ENCODE measurements at regions not wholly inside any gene's neighbourhood (a gene's known extent, or its start where the extent isn't known, plus 50 kb on each side); places are given as distances from the start of the nearest gene placed in this dataset.
A peak's percentile ranks its signal among the peaks of the same experiment; 100 is the strongest.
"Not testable (repeated sequence)": the region's sequence is repeated elsewhere in the genome, so short reads cannot be mapped to it uniquely, and the experiment has no call there.

DNA sequence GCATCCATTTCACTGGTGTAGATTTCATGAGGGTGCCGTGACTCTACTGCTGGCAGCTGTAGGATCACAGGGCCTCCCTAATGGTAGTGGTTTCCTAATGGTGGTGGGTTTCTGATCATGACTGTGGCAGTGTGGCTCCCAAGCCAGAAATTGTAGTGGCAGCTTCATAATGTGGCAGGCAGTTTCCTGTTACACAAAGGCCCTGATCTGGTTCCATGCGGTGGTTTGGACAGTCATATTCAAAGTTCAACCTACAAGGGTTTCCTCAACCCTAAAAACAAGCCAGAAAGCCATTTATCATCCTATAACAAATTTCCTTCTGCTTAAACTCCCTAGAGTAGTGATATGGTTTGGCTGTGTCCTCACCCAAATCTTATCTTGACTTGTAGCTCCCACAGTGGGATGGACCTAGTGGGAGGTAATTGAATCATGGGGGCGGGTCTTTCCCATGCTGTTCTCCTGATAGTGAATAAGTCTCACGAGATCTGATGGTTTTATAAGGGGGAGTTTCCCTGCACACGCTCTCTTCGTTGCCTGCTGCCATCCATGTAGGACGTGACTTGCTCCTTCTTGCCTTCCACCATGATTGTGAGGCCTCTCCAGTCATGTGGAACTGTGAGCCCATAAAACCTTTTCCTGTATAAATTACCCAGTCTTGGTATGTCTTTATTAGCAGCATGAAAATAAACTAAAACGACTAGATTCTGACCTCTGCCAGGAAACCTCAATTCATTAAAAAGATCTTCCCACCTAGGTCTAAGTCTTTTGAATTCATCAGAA lies 257.1 kb downstream of the EFCAB11 start:
- DNase-seq (ENCODE audit: low read depth in 2 of 2): no peak

DNA sequence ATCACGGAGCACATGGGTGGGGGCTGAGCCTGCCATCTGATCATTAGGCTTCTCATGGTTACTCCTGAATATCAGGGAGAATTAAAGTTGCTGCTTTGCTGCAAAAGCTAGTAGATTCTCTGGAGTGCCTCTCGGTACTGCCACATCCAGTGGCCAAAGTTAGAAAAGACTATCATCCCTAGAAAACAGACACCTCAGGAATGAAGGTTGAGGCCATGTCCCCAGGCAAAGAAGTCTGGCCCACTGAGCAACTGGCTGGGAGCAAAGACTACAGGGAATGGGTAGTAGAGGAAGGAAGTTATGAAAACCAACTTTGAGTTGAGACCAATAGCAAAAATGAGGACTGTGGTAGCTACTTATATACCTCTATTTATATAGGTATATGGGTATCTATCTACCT lies 258.7 kb downstream of the EFCAB11 start:
- DNase-seq (ENCODE audit: low read depth in 2 of 2): no peak

DNA sequence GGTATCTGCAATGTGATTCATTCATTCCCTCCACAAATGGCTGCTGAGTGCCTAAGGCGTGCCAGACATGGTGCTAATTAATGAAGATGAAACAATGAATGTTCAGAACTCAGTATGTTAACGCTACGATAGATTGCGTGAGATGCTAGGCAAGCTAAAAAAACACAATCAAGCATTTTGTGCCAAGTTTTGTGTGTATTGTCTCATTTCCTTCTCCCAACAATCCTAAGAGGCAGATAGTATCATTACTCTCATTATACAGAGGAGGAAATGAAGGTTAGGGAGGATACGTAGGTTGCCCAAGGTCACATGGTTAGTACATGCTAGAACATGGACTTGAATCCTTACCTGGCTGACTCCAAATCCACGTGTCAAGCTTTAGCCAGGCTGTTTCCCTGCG lies 264.4 kb downstream of the EFCAB11 start:
- no peak for DNase-seq (ENCODE audit: low read depth in 2 of 2)

DNA sequence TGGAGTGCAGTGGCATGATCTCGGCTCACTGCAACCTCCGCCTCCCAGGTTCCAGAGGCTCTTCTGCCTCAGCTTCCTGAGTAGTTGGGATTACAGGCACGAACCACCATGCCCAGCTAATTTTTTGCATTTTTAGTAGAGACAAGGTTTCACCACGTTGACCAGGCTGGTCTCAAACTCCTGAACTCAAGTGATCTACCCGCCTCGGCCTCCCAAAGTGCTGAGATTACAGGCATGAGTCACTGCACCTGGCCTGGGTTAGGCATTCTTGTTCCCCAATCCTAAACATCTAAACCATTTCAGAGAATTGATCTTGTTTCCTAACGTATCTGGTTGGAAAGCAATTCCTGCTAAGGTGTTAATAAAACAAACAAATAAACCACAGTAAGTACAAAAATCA lies 264.8 kb downstream of the EFCAB11 start:
- DNase-seq (ENCODE audit: low read depth in 2 of 2): not testable (repeated sequence)

DNA sequence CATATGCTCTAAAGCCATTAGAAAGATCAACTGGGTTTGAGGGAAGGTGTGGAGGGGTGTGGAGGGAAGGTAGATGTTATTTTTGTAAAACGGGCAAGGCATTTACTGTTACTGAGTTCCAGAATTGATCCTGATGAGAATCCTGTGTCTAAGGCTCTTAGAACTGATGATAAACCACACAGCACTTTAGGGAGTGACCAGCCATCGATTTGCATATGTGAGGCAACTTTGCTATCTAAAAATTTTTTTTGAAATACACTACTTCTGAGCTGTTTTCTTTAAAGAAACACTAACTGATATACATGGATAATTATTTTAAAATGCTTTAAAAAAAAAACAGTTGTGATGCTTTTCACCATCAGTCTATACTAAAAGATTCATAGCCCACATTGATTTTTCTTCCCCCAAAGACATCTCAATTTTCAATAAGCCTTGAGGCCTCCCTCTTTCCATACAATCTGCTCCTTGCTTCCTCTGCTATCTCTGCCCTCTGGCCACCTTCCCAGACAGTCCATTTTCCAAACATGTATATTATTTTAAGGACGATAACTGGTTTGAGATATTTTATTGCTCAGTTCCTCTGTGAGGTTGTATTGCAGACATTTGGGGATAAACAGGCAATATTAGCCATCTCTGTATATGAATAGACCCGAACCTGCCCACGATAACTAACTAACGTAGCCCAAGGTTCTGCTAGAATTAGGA lies 265.9 kb downstream of the EFCAB11 start:
- no peak for DNase-seq (ENCODE audit: low read depth in 2 of 2)

DNA sequence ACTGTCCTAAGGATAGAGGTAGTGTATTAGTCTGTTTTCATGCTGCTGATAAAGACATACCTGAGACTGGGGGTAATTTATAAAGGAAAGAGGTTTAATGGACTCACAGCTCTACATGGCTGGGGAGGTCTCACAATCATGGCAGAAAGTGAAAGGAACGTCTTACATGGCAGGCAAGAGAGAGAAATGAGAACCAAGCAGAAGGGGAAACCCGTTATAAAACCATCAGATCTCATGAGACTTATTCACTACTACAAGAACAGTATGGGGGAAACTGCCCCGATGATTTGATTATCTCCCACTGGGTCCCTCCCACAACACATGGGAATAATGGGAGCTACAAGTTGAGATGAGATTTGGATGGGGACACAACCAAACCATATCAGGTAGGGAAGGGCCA lies 267.4 kb downstream of the EFCAB11 start:
- DNase-seq (ENCODE audit: low read depth in 2 of 2): not testable (repeated sequence)

DNA sequence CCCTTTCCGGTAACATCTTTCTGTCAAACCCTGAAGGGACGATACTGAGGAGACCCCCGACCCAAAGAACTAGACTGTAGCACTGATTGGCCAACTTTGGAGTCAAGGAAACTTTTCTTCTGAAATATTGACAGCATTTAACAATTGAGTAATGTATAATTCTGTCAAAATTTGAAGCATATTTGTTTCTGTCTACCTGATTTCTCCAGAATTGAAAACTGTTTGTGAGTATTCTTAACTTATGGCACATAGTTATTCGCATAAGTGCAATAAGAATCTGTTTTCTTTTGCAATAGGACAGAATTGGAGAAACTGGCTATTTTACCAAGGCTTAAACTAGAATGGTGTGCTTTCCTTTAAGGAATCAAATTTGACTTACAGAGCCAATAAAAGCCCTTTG lies 267.1 kb upstream of the FOXN3 start:
- no peak for DNase-seq (ENCODE audit: low read depth in 2 of 2)

DNA sequence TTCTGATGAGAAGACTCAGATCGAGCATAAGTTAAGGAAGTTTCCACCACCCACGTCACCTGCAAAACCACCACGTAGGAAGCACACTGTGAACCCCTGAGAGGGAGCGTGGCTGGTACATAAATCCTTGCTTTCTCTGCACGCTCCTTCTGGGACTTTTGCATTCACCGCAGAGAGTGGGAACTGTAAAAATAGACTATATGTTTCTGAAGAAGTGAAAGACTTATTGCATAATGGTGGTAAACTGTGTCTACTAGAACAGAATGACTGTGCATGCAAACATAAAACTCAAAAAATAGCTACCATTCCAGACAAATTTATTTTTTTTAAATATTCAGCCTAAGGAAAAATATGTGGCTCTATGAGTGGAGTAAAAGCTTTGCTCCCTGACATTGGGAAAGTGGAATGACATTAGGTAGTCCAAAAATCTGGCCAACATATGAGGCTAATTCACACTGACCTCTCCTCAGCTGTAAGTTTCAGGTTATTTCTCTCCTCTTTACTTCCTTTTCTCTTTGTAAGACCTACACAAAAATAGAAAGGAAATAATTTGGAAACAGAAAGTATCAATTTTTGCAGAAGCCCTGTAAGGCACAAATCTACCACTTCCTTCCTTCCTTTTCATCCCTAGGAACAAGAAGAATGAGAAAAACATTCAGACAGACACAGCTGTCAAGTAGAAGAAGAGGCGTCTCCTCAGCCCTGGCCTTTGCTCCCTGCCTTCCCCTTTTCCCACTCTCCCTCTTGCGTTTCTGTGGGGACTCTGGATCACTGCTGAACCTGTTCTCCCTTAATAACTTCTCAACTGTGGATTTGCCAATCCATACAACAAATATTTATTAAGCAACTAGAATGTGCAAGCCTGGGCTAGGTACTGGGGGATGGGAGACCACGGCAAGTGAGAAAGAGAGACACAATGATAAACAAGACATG lies 264.3 kb upstream of the FOXN3 start:
- DNase-seq (ENCODE audit: low read depth in 2 of 2): peak in 1 of 2 donors; percentile 5

DNA sequence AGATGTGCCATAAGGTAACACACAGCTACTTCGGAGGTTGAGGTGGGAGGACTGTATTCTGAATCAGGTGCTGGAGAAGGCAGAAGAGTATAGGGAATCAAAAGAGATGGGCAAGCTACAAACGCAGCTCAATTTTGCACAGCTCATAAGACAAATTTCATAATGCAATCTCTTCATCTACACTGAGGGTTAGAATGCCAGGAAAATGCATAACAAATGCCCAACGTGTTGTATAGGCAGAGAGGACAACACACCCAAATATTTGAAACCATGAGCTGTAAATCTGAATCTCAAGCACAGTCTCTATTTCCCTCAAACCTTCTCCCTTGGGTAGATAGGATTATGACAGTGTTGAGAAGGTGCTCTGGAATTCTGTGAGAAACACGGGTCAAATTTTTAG lies 263.1 kb upstream of the FOXN3 start:
- no peak for DNase-seq (ENCODE audit: low read depth in 2 of 2)

DNA sequence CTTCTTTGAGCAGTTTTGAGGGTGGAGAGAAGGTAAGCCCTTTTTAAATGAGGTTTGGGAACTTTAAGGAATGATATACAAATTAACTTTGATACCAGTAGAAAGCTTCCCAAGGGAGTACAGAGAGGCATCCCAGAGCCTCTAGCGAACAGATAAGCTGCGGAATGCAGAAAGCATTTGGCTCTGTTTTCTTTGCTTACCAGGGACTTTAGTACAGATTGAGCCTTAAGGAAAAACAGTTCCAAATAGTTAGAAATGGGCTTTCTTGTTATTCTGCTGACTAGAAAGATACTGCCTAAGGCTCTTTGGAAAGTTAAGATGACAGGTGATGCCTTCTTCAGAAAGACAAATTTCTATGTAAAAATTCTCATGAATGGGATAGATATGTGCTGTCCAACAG lies 261.7 kb upstream of the FOXN3 start:
- no peak for DNase-seq (ENCODE audit: low read depth in 2 of 2)

DNA sequence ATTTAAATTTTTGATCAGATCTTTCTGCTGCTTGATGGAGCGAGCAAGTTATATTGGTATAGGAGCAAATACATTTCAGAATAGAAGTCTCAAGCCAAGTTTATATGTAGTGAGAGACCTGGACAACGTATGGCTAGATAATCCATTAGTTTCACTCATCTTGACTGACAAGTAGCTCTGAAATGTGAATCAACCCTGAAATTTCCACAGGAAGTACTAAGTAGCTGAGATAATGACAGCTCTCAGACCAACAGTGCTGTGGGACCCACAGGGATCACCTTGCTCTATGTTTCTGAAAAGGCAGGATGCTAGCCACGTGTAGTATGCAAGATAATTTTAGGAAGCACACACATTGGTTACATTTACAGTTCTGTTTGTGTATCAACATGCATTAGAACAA lies 258.6 kb upstream of the FOXN3 start:
- no peak for DNase-seq (ENCODE audit: low read depth in 2 of 2)

DNA sequence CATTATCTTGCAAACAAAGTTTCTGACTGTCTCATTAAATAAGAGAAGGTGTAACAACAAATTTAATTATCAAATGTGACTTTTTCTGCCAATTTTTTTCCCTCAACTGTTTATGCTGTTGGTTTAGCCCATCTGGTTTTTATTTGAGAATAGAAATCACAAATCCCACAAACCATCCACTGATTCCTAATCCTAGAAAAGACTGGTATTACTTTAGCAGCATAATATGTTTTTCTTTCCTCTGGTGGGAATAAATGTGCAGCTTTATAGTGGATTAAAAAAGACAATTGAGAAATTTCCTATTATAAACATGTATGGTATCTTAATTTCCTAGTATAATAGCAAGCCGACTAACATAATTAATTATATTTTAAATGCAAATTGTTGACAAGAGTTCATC lies 257.9 kb upstream of the FOXN3 start:
- no peak for DNase-seq (ENCODE audit: low read depth in 2 of 2)

DNA sequence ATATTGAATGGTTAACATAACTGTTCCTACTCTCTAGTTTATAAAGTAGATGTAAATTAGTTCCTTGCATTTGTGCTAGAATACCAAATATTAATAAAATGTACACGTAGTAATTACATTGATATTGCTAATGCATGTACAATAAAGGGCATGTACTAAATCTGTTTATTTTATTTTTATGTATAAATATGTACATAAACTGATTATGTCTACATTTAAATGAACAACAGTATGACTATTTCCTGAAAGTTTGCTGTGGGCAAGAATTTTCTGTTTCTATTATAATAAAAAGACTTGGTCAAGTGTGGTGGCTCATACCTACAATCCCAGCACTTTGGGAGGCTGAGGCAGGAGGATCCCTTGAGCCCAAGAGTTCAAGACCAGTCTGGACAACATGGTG lies 257.2 kb upstream of the FOXN3 start:
- DNase-seq (ENCODE audit: low read depth in 2 of 2): no peak

DNA sequence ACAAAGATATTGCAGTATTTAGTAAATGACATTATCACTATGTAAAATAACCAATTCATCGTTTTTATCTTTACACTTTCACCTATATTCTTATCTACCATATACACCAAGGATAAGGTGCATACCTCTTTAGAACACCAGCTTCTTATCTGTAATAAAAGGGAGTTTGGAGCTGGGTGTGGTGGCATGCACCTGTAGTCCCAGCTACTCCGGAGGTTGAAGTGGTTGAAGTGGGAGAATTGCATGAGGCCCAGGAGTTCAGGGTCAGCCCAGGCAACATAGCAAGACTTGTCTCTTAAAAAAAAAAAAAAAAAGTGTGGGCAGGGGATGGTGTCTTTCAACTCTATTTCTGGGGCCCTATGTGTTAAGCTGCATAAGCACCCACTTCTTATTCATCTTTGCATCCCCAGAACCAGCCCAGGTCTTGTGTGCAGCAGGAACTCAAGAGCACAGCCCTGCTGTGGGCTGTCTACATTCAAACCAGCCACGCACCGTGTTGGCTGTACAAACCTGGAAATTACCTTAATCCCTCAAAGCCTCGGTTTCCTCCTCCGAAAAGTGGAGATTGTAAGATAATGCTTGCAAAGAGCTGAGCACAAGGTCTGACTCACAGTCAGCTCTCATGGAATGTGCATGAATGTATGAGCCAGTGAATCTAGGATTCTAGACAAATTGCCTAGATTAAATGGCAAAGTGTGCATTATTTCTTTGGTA lies 256.6 kb upstream of the FOXN3 start:
- no peak for DNase-seq (ENCODE audit: low read depth in 2 of 2)

DNA sequence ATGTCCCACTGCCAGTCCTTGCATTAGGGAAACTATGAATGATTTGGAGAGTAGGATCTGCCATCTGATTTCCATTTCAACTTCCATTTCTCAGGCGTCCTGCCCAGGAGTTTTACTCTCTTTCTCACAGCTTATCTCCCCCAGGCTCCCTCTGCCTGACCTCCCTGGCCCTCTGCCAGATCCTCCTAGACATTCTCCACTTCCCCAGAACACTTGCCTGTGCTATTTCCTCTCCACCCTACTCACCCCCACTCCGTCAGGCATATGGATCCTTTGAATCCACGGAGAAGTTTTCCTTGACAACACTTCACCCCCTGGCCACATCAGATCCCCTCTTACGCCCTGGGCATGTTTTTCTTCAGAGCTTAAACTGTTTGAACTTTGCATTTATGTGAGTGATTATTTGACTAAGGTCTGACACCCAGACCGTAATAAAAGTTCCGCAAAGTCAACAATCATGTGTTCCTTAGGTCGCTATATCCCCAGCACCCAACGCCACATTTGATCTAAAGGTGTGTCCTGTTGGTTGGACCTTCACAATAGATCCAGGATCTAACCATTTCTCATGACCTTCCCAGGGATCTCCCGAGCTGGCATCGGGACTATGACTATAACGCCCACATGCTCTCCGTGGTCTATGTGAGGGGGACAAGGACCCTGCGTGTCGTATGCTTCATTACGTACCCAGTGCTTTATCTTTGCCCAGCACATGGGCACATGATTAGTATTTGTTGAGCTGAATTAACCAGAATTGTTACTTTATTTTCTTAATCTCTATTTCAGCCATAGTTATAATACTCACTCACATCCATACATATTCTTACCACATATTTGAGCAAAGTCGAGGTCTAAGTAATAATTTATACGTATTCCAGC lies 255.8 kb upstream of the FOXN3 start:
- no peak for DNase-seq (ENCODE audit: low read depth in 2 of 2)

DNA sequence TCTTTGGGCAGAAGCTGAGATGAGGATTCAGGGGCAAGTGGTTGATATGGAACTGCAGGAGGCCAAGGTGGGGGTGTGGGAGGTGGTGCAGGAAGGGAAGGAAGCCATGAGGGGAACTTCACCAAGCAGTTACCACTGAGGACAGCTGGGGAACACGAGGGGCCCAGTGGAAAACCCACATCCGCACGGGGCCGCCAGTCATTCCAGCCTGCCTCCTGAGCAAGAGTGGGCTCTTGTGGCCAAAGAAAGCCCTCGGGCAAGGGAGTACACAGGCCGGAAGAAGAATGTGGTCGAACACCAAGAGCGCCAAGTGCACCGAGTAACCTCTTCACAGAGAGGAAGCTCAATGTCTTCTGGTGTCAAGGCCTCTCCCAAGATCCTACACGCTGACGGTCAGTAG lies 252.2 kb upstream of the FOXN3 start:
- peak in 1 of 2 donors; percentile 3 for DNase-seq (ENCODE audit: low read depth in 2 of 2)

DNA sequence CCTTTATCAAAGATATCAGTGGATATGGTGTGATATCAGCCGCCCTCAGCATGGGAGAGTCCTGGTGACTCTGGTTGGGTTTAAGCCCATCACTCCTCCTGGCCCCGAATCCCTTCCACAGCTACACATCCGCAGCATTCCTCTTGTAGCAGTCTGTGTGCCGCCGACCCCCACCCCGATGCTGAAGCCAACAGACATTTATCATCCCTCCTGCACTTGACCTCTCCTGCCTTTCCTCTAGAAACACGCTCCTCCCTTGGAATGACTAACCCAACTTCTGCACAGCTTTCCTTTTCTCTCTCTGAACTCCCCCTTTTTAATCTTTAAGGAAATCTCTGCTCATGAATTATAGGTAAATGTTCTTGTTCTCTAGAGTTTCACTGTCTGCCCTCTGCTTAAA lies 250.9 kb upstream of the FOXN3 start:
- no peak for DNase-seq (ENCODE audit: low read depth in 2 of 2)

DNA sequence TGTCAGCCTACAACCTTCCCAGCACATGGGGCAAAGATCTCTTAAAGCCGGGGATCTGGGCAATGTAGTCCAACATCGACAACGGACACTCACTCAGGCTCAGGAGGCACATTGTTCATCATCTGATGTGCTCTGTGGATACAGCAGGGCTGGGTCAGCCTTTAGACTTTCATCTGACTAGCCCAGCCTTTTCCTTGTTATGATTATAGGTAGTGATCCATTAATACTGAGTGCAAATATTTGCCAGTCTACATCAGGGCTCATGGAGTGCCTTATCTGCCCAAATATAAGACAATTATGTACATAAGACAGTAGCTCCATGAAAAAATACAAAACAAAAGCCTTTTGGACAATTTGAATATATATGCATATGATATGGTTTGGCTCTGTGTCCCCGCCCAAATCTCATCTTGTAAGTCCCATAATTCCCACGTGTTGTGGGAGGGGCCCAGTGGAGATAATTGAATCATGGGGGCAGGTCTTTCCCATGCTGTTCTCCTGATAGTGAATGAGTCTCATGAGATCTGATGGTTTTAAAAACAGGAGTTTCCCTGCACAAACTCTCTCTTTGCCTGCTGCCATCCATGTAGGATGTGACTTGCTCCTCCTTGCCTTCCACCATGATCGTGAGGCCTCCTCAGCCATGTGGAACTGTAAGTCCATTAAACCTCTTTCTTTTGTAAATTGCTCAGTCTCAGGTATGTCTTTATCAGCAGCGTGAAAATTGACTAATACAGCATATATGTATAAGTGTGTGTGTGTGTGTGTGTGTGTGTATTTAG lies 248.5 kb upstream of the FOXN3 start:
- not testable (repeated sequence) for DNase-seq (ENCODE audit: low read depth in 2 of 2)

DNA sequence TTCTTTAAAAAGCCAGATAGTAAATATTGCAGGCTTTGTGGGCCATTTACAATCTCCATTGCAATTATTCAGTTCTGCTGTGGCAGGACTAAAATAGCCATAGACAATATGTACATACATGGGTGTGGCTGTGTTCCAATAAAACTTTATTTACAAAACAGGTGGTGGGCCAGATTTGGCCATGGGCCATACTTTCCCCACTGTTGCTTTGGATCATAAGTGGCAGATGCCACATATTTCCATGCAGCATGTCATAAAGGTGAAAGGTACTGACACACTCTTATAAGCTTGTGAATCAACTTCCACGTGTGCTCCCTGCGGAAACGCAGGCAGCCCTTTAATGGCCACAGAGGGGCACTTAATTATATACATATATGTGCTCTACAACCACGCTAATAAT lies 244.4 kb upstream of the FOXN3 start:
- DNase-seq (ENCODE audit: low read depth in 2 of 2): no peak
